OCI-LY7 (cell line): ENCODE measurements at regions not wholly inside any gene's neighbourhood (a gene's known extent, or its start where the extent isn't known, plus 50 kb on each side); places are given as distances from the start of the nearest gene placed in this dataset.
"Not testable (repeated sequence)": the region's sequence is repeated elsewhere in the genome, so short reads cannot be mapped to it uniquely, and the experiment has no call there.

Source experiments
- BruUV-seq: library from RNA; stranded (reverse); fragments of 400-500 nt; replicated peaks from 2 replicates; lab custom pipeline; 2021; lab: Mats Ljungman, UMichigan
- CTCF ChIA-PET: fragments of 300-600 bp; sonication (Branson Sonifier 250); formaldehyde crosslinking; loops from one replicate; lab custom pipeline; 2022; ENCODE audit warnings: antibody characterized with exemption; ENCODE audit not compliant: unreplicated experiment; lab: Charles Lee
- POLR2A ChIA-PET: fragments of 300-600 bp; sonication (Branson Sonifier 250); formaldehyde crosslinking; loops from one replicate; lab custom pipeline; 2022; ENCODE audit warnings: antibody characterized with exemption; lab: Charles Lee
- DNase-seq: peaks from one replicate; pipeline ENCODE4 v3.0.0-alpha.2; 2015; ENCODE audit warnings: low spot score
- H2AFZ ChIP-seq: fragments of 200-600 bp; sonication (generic), shearing (Covaris generic); 2 replicates; pipeline ENCODE4 v1.6.1; 2014; ENCODE audit warnings: mild to moderate bottlenecking, antibody characterized with exemption, low read length, moderate library complexity
- H3K27ac ChIP-seq: fragments of 200-600 bp; sonication (generic); 2 replicates; pipeline ENCODE4 v1.5.1; 2014; ENCODE audit warnings: mixed run types, low read depth, mild to moderate bottlenecking, moderate library complexity, low read length, inconsistent platforms; ENCODE audit not compliant: poor library complexity, severe bottlenecking
- H3K36me3 ChIP-seq: fragments of 200-600 bp; sonication (generic); 2 replicates; pipeline ENCODE4 v1.6.1; 2014; ENCODE audit warnings: mild to moderate bottlenecking, antibody characterized with exemption, low read length, moderate library complexity, mixed read lengths; ENCODE audit not compliant: insufficient read depth
- H3K4me1 ChIP-seq: fragments of 200-600 bp; sonication (generic); 2 replicates; pipeline ENCODE4 v1.5.1; 2014; ENCODE audit warnings: mild to moderate bottlenecking, low read length; ENCODE audit not compliant: insufficient read depth, poor library complexity, severe bottlenecking
- H3K4me2 ChIP-seq: fragments of 200-600 bp; sonication (generic); 2 replicates; pipeline ENCODE4 v1.6.1; 2014; ENCODE audit warnings: mild to moderate bottlenecking, low read length
- H3K4me3 ChIP-seq: fragments of 200-600 bp; sonication (generic); 2 replicates; pipeline ENCODE4 v1.5.1; 2014; ENCODE audit warnings: mild to moderate bottlenecking, low read depth, low read length; ENCODE audit not compliant: poor library complexity, severe bottlenecking
- H3K79me2 ChIP-seq: fragments of 200-600 bp; sonication (generic); 2 replicates; pipeline ENCODE4 v1.6.1; 2016; ENCODE audit warnings: low read depth, mild to moderate bottlenecking, low read length, moderate library complexity, mixed read lengths; ENCODE audit not compliant: insufficient read depth
- H3K9me2 ChIP-seq: fragments of 200-600 bp; sonication (generic); 2 replicates; pipeline ENCODE4 v1.6.1; 2016; ENCODE audit warnings: mild to moderate bottlenecking, low read length, mixed read lengths; ENCODE audit not compliant: insufficient read depth
- H3K9me3 ChIP-seq: fragments of 200-600 bp; sonication (generic); 2 replicates; pipeline ENCODE4 v1.6.1; 2014; ENCODE audit warnings: mild to moderate bottlenecking, mixed run types, low read length, mixed read lengths
- H4K20me1 ChIP-seq: fragments of 200-600 bp; sonication (generic); 2 replicates; pipeline ENCODE4 v1.6.1; 2014; ENCODE audit warnings: mild to moderate bottlenecking, antibody characterized with exemption, low read length, moderate library complexity, mixed read lengths; ENCODE audit not compliant: insufficient read depth
- intact Hi-C: fragments of 100-400 bp; cut with micrococcal nuclease; formaldehyde crosslinking; loops from one replicate; pipeline ENCODE4 v1.10.0; 2022; ENCODE audit not compliant: unreplicated experiment

- CTCF ChIA-PET, H3K79me2 ChIP-seq, H3K9me2 ChIP-seq, POLR2A ChIA-PET, H3K27ac ChIP-seq, H2AFZ ChIP-seq, H3K36me3 ChIP-seq, intact Hi-C loops, H3K4me1 ChIP-seq, BruUV-seq, H3K4me2 ChIP-seq, H3K9me3 ChIP-seq, DNase-seq, H3K4me3 ChIP-seq, H4K20me1 ChIP-seq: not testable (repeated sequence)
Measured at GRCh38 chrX:92081250-92081649, 302.1 kb downstream of the PCDH11X start.

DNA sequence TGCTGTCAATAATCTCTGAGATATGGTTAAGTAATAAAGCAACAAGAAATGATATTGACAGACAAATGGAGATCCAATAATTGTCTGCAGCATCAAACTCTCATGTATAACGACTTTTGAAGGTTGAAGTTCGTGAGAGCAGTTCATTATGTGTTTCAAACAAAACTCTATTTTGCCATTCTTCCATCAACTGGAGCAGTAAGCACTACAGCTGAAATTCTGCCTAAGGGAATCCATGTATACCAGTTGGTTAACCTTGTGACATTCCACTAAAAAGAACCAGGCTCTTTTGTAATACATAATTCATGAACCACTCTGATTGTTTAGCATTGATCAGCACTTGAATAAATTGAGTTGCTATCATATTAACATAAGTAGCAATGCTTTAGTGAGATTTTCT lies 311.6 kb downstream of the PCDH11X start:
- H3K79me2 ChIP-seq, BruUV-seq, H3K9me3 ChIP-seq, DNase-seq, H2AFZ ChIP-seq, H3K9me2 ChIP-seq, CTCF ChIA-PET, H3K27ac ChIP-seq, H4K20me1 ChIP-seq, POLR2A ChIA-PET, intact Hi-C loops, H3K36me3 ChIP-seq, H3K4me3 ChIP-seq, H3K4me1 ChIP-seq, H3K4me2 ChIP-seq: not testable (repeated sequence)

- H3K4me2 ChIP-seq, H3K4me3 ChIP-seq, H3K4me1 ChIP-seq, CTCF ChIA-PET, H4K20me1 ChIP-seq, H3K36me3 ChIP-seq, H3K9me3 ChIP-seq, DNase-seq, intact Hi-C loops, H3K9me2 ChIP-seq, H3K79me2 ChIP-seq, H3K27ac ChIP-seq, H2AFZ ChIP-seq, POLR2A ChIA-PET, BruUV-seq: not testable (repeated sequence)
Measured at GRCh38 chrX:92098136-92098535, 319.0 kb downstream of the PCDH11X start.

DNA sequence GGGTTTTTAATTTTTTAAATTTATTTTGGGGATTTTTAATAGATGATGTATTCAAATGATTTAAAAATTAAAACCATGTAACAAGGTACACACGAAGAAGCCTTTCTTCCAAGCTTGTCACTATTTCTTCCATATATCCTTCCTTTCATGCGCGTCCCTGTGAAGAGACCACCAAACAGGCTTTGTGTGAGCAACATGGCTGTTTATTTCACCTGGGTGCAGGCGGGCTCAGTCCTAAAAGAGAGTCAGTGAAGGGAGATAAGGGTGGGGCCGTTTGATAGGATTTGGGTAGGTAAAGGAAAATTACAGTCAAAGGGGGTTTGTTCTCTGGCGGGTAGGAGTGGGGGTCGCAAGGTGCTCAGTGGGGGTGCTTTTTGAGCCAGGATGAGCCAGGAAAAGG lies 320.9 kb downstream of the PCDH11X start:
- not testable (repeated sequence) for BruUV-seq

GRCh38 chrX:92105693-92106092 lies 326.5 kb downstream of the PCDH11X start:
- H3K4me2 ChIP-seq, H3K9me2 ChIP-seq, H3K9me3 ChIP-seq, DNase-seq, CTCF ChIA-PET, H4K20me1 ChIP-seq, H3K4me3 ChIP-seq, H2AFZ ChIP-seq, H3K36me3 ChIP-seq, BruUV-seq, H3K4me1 ChIP-seq, H3K27ac ChIP-seq, intact Hi-C loops, H3K79me2 ChIP-seq, POLR2A ChIA-PET: not testable (repeated sequence)

More for the DNA sequence above, 320.9 kb downstream of the PCDH11X start:
- CTCF ChIA-PET, H3K27ac ChIP-seq, H3K4me3 ChIP-seq, H2AFZ ChIP-seq, H3K36me3 ChIP-seq, DNase-seq, intact Hi-C loops, H3K4me2 ChIP-seq, H4K20me1 ChIP-seq, H3K9me3 ChIP-seq, POLR2A ChIA-PET, H3K79me2 ChIP-seq, H3K9me2 ChIP-seq, H3K4me1 ChIP-seq: not testable (repeated sequence)

DNA sequence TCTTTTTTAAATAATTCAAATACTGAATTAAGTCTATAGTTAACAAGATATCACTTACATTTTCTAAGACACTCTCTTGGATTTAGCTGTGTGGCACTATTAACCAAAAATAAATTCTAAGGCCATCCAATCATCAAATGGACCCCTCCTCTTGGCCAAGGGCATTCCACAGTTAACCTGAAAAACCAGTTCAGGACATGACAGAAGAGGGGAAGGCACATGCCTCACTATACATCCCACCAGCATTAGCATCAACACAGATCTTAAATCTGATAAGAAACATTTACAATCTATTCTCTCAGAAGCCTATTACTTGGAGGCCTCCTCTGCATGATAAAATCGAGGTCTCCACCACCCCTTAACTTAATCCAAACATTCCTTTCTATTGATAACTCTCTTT lies 327.5 kb downstream of the PCDH11X start:
- BruUV-seq, intact Hi-C loops, POLR2A ChIA-PET, H3K9me3 ChIP-seq, H3K27ac ChIP-seq, H3K4me1 ChIP-seq, H4K20me1 ChIP-seq, DNase-seq, H2AFZ ChIP-seq, CTCF ChIA-PET, H3K79me2 ChIP-seq, H3K4me2 ChIP-seq, H3K36me3 ChIP-seq, H3K4me3 ChIP-seq, H3K9me2 ChIP-seq: not testable (repeated sequence)

- H3K4me1 ChIP-seq, CTCF ChIA-PET, intact Hi-C loops, H3K36me3 ChIP-seq, H3K9me3 ChIP-seq, H3K4me3 ChIP-seq, DNase-seq, H3K79me2 ChIP-seq, POLR2A ChIA-PET, H3K4me2 ChIP-seq, H4K20me1 ChIP-seq, BruUV-seq, H2AFZ ChIP-seq, H3K27ac ChIP-seq, H3K9me2 ChIP-seq: not testable (repeated sequence)
Measured at GRCh38 chrX:92110410-92110911, 331.3 kb downstream of the PCDH11X start.
